GM21786 (cell line): ENCODE measurements at regions not wholly inside any gene's neighbourhood (a gene's known extent, or its start where the extent isn't known, plus 50 kb on each side); places are given as distances from the start of the nearest gene placed in this dataset.
"Not testable (repeated sequence)": the region's sequence is repeated elsewhere in the genome, so short reads cannot be mapped to it uniquely, and the experiment has no call there.

Experiments used
- ATAC-seq: cut with Tn5 transposase; IDR thresholded peaks from one replicate; pipeline ENCODE4 v1.9.1; 2021; ENCODE audit not compliant: unreplicated experiment

DNA sequence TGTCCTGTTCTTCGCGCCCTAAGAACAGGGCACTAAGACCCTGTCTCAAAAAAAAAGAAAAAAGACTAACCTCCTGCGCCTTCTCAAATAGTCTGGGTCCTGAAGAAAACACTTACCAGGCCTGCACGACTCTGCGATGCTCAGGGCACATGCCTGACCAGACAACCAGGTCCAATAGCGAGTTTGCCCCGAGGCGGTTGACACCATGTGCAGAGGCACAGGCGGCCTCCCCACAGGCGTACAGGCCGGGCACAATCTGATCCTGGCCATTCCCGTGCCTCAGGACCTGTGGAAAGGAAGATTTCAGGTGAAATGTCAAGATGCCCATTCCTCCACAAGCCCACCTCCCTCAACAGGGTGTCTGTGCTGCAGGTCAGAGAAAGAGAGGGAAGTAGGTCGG lies 65.9 kb upstream of the TNK2 start:
- not testable (repeated sequence) for ATAC-seq

DNA sequence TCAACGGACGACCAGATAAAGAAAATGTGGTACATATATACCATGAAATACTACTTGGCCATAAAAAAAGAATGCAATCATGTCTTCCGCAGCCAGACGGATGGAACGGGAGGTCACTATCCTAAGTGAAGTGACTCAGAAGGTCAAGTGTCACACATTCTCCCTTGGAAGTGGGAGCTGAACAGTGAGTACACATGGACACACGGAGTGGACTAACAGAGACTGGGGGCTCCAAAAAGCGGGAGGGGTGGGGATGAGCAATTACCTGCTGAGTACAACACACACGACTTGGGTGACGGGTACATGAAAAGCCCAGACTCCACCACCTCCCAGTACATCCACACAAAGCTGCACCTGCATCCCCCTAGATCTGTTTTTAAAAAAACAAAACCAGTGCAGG lies 62.5 kb upstream of the TNK2 start:
- not testable (repeated sequence) for ATAC-seq

DNA sequence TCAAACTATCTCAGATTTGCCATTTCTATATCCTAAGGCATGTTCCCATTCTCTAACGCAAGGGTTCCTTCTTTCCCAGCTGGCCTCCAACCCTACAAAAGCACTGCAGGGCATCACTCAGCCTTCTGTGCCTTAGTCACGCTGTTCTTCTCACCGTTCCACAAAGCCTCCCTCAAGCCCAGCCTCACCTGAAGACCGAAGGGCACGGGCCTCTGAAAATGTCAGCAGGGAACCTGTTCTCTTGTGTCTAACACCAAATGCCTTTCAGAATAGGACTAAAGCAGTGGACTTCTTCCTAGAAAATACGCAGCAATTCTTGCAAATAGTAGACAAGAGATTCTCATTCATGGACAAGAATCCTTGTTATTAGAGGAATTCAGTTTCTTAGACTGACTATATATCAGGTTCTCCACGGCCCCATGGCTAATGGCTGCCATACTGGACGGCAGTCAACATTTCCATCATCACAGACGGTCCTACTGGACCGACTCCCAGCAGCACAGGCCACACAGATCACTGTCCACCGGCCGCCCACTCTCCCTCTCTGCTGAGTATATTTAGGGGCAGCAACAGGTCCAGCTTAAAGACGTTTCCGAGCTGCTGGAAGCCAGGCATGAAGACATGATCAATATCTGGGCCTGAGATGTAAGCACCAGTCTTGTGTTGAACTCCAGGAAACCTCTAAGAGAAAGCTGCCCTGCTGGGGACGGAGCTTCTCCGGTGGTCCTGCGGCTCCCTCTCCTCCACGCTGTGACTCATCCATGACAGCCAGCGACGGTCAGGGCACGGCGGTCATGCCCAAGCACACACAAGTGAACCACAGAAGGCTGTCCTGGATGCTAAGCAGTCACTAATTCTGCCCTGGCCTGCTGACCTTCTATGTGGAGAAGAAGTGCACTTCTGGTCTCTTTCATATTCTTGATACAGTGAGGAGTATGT lies 61.8 kb upstream of the TNK2 start:
- ATAC-seq = not testable (repeated sequence)

DNA sequence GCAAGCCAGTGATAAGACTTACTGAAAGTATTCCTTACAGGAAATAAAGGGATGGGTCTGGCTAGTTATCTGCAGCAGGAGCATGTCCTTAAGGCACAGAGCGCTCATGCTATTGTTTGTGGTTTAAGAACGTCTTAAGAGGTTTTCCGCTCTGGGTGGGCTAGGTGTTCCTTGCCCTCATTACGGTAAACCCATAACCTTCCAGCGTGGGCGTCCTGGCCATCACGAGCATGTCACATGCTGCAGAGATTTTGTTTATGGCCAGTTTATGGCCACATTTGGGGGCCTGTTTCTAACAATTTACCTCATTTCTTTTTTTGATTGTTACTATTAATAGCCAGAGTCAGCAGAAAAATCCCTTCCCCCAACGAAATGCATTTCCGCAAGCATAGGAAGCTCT lies 61.0 kb upstream of the TNK2 start:
- not testable (repeated sequence) for ATAC-seq

GRCh38 chr3:195968104-195968503 lies 59.8 kb upstream of the TNK2 start:
- ATAC-seq = not testable (repeated sequence)

GRCh38 chr3:195967387-195967720 lies 59.0 kb upstream of the TNK2 start:
- not testable (repeated sequence) for ATAC-seq

GRCh38 chr3:195966563-195967386 lies 58.4 kb upstream of the TNK2 start:
- not testable (repeated sequence) for ATAC-seq

- ATAC-seq = not testable (repeated sequence)
Measured at GRCh38 chr3:195965217-195965616, 56.9 kb upstream of the TNK2 start.

- not testable (repeated sequence) for ATAC-seq
Measured at GRCh38 chr3:195964318-195965107, 56.2 kb upstream of the TNK2 start.

- ATAC-seq = not testable (repeated sequence)
Measured at GRCh38 chr3:195962222-195962621, 53.9 kb upstream of the TNK2 start.

DNA sequence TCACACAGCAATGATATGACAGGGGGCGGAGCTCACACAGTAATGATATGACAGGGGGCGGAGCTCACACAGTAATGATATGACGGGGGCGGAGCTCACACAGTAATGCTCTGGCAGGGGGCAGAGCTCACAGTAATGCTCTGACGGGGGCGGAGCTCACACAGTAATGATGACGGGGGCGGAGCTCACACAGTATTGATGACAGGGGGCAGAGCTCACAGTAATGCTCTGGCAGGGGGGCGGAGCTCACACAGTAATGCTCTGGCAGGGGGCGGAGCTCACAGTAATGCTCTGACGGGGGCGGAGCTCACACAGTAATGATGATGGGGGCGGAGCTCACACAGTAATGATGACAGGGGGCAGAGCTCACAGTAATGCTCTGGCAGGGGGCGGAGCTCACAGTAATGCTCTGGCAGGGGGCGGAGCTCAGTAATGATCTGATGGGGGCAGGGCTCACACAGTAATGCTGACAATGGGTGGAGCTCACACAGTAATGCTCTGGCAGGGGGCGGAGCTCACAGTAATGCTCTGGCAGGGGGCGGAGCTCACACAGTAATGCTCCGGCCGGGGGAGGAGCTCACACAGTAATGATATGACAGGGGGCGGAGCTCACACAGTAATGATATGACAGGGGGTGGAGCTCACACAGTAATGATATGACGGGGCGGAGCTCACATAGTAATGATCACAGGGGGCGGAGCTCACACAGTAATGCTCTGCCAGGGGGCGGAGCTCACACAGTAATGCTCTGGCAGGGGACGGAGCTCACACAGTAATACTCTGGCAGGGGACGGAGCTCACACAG lies 52.8 kb upstream of the TNK2 start:
- ATAC-seq = not testable (repeated sequence)

GRCh38 chr3:195960164-195960563 lies 51.8 kb upstream of the TNK2 start:
- ATAC-seq = not testable (repeated sequence)

DNA sequence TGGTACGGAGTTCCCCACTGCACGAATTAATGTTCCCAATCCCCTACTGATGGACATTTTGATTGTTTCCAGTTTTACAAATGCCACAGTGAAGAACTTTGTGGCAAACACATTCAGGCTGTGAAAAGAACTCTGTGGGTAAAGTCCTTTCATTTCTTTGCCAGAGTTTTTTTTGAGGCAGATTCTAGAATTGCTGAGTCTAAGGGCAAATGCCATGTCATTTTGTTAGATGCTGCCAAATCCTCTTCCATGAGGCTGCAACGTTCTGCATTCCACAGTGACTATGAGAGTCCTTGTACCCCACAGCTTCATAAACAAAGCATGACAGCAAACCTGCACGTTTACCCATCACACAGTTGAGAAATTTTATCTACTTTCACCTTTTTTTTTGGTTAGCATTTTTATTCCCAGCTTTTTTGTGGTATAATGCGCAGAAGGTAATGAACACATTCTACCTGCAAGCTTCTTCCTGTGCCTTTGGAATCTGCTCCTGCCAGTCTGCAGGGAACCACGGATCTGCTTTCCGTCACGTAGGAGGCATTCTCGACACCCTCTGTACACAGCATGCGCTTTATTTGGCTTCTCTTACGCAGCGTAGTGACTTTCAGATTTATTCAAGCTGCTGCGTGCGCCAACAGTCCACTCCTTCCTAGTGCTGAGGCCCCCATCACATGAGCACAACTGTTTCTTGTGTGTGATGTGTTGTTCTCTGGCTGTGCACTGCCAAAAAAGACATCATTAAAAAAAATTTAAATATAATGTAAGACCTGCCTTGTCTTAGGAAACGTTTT lies 51.2 kb upstream of the TNK2 start:
- ATAC-seq = not testable (repeated sequence)

- not testable (repeated sequence) for ATAC-seq
Measured at GRCh38 chr3:195958736-195959135, 50.4 kb upstream of the TNK2 start.
